HFF-Myc (cell line): ENCODE measurements at regions not wholly inside any gene's neighbourhood (a gene's known extent, or its start where the extent isn't known, plus 50 kb on each side); places are given as distances from the start of the nearest gene placed in this dataset.

Source experiments
- DNase-seq: peaks from one replicate; pipeline ENCODE4 v3.0.0-alpha.2; 2011; ENCODE audit warnings: low read depth; ENCODE audit errors: extremely low read depth
- H3K4me3 ChIP-seq: replicated peaks from 2 replicates; pipeline ENCODE4 v1.5.1; 2011; ENCODE audit warnings: low read depth, mild to moderate bottlenecking, control low read depth, low read length
- TF ChIP-seq, protein P1 (sequence below): IDR thresholded peaks from 2 replicates; pipeline ENCODE4 v1.5.1; 2012; ENCODE audit warnings: mild to moderate bottlenecking, low read depth, low read length, control low read depth; ENCODE audit errors: missing control alignments

DNA sequence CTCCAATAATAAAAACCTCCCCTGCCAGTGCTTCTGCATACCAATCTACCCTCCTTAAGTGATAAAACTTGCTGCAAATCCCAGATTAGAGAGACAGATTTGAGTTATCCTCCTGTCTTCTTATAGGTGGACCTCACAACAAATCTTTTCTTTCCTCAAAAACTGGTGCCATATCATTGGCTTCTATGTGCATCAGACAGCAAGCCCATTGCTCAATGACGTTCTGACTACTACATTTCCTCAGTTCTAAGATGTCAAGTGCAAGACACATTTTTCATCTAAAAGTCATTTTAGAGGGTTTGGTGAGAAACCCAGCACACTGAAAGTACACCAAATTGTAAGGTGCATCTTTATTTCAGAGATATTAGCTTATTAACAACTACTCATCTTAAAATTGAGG is 107.8 kb upstream of the VAV3 start:
- DNase-seq = no peak
- no peak overlapping the region for H3K4me3 ChIP-seq
- TF ChIP-seq, protein P1, sequence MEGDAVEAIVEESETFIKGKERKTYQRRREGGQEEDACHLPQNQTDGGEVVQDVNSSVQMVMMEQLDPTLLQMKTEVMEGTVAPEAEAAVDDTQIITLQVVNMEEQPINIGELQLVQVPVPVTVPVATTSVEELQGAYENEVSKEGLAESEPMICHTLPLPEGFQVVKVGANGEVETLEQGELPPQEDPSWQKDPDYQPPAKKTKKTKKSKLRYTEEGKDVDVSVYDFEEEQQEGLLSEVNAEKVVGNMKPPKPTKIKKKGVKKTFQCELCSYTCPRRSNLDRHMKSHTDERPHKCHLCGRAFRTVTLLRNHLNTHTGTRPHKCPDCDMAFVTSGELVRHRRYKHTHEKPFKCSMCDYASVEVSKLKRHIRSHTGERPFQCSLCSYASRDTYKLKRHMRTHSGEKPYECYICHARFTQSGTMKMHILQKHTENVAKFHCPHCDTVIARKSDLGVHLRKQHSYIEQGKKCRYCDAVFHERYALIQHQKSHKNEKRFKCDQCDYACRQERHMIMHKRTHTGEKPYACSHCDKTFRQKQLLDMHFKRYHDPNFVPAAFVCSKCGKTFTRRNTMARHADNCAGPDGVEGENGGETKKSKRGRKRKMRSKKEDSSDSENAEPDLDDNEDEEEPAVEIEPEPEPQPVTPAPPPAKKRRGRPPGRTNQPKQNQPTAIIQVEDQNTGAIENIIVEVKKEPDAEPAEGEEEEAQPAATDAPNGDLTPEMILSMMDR = no peak

DNA sequence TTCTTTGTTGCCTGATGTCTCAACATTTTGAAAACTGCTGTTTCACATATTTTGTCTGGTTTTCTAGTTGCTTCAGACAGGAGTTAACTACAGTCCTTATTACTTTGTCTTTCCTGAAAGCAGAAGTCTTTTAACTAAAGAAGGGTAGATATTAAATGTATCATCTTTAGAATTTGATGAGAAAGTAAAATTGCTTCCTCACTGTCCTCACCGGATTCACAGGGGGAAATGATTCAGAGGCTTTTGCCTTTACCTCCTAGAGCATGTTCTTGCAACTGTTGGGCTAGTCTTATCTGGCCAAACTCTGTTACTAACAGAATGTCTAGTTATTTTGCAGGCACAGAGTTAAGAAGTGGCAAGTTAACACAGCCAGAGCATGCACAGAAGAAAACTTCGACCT is 107.2 kb upstream of the VAV3 start:
- TF ChIP-seq, protein P1 = no peak
- no peak overlapping the region for H3K4me3 ChIP-seq
- no peak for DNase-seq

DNA sequence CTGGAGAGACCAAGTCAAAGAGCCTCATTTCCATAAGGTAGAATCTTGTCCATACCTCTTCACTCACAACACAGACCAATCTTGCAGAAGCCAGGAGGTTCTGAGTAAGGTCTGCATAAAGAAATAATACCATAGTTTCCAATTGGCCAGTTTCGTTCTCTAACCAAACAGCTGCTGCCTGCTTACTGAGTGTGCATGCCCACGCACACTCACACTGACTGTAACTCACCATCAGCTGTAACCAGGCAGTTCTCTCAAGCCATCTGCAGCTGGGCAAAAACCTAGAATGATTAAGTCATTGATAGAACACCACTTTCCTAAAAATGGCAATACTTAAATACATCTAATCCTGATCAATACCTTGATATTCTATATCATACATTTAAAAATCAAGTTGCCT is 106.6 kb upstream of the VAV3 start:
- no peak overlapping the region for H3K4me3 ChIP-seq
- TF ChIP-seq, protein P1 = no peak
- DNase-seq = no peak

DNA sequence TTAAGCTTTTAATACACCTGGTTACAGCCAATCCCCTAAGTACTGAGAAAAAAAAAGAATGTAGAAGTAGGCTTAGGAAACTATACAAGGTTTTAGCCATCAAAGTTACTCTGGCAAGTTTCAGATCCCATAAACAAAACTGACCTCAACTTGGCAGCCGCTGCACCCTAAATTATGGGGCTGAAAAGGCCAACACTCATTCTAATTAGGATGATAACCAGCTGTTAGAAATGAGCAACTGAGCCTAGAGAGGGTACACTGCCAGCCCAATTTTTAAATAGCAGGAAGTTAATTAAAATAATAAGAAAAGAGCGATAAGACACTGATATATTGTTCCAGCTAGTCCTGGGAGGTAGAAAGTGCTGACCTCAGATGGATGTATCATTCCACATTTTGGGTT is 105.7 kb upstream of the VAV3 start:
- TF ChIP-seq, protein P1 = no peak
- no peak overlapping the region for H3K4me3 ChIP-seq
- DNase-seq = no peak

DNA sequence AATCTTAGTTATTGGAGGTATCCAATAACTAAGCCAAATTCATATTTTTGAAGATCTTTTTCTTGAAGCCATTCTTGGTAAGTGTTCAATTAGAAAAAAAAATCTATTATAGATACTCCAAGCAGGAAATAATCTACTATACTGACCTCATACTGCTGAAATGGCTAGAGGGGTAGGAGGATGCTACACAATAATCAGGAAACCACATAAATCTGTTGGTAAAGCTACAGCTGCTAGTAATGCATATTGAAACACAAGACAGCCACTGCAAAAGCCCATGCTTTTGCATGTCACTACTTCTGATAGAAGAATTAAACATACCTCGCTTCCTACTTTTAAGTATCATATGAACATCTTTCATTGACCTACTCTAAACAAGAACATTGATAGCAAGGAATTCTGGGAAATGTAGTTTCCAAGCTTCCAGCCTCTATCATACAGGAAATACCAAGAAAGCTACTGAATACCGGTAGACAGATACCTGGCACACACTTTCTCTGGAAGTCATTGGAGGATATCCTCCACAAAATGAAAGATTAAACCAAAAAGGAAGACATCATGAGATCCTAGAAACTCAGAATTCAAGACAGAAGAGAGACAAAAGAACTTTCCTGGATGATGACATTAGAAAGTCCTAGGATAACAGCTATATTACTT is 103.0 kb upstream of the VAV3 start:
- TF ChIP-seq, protein P1 = no peak
- DNase-seq = no peak
- no peak overlapping the region for H3K4me3 ChIP-seq

DNA sequence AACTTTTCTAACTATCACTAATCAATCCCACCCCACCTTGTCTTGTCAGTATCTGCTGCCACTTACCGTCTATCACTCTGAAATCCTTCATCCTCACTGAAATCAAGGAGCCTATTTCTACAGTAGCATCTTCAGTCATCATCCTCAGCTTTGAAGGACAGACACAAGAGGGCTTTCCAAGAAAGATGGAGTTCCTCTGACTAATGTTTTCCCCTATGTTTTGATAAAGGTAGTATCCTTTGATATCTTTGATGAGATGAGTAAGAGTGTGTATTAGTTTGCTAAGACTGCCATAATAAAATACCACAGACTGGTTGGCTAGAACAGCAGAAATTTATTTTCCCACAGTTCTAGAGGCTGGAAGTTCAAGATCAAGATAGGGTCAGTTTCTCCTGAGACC is 101.8 kb upstream of the VAV3 start:
- H3K4me3 ChIP-seq = no peak overlapping the region
- DNase-seq = no peak
- TF ChIP-seq, protein P1 = no peak

DNA sequence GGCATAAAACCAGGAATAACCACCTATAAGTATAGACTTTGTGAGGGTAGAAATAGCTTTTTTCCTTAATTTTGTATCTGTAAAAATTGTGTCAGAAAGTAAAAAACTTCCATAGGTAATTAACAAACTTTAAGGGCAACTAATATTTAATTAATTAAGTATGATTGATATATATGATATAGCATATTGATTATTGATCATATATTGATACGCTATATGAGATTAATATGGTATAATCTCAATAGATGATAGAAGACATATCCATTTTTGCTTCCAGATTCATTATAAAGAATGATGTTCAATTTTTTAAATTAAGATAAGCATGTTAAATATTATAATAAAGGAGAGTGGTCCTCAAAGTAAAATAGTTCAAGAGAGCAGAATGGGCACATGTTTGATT is 99.3 kb upstream of the VAV3 start:
- TF ChIP-seq, protein P1 = no peak
- no peak overlapping the region for H3K4me3 ChIP-seq
- DNase-seq = no peak
